H9 (cell line): ENCODE measurements at regions not wholly inside any gene's neighbourhood (a gene's known extent, or its start where the extent isn't known, plus 50 kb on each side); places are given as distances from the start of the nearest gene placed in this dataset.

Source experiments
- DNase-seq: peaks from one replicate; pipeline ENCODE4 v3.0.0-alpha.2; 2017
- H2AFZ ChIP-seq: one replicate; pipeline ENCODE4 v1.6.1; 2013; ENCODE audit warnings: mild to moderate bottlenecking, low read length, control low read depth, moderate library complexity
- H2AK5ac ChIP-seq: 2 replicates; pipeline ENCODE4 v1.6.1; 2013; ENCODE audit warnings: low read length, control low read depth, mixed read lengths; ENCODE audit not compliant: insufficient read length
- H2BK120ac ChIP-seq: one replicate; pipeline ENCODE4 v1.6.1; 2013; ENCODE audit warnings: low read depth, mild to moderate bottlenecking, low read length, control low read depth, inconsistent platforms; ENCODE audit not compliant: poor library complexity, severe bottlenecking
- H2BK12ac ChIP-seq: 2 replicates; pipeline ENCODE4 v1.6.1; 2013; ENCODE audit warnings: low read length, control low read depth, mixed read lengths, low read depth; ENCODE audit not compliant: insufficient read length
- H2BK15ac ChIP-seq: 2 replicates; pipeline ENCODE4 v1.6.1; 2013; ENCODE audit warnings: low read depth, low read length, control low read depth
- H2BK20ac ChIP-seq: one replicate; pipeline ENCODE4 v1.6.1; 2013; ENCODE audit warnings: low read depth, mild to moderate bottlenecking, low read length, control low read depth, inconsistent platforms; ENCODE audit not compliant: poor library complexity, severe bottlenecking
- H2BK5ac ChIP-seq: 2 replicates; pipeline ENCODE4 v1.6.1; 2013; ENCODE audit warnings: low read length, control low read depth, mixed read lengths; ENCODE audit not compliant: insufficient read length
- H3K14ac ChIP-seq: 2 replicates; pipeline ENCODE4 v1.6.1; 2013; ENCODE audit warnings: low read length, control low read depth; ENCODE audit not compliant: insufficient read depth
- H3K18ac ChIP-seq: 2 replicates; pipeline ENCODE4 v1.6.1; 2013; ENCODE audit warnings: low read depth, mild to moderate bottlenecking, mixed read lengths, low read length, control low read depth; ENCODE audit not compliant: insufficient read length
- H3K23ac ChIP-seq: 2 replicates; pipeline ENCODE4 v1.6.1; 2013; ENCODE audit warnings: low read length, control low read depth, mixed read lengths, low read depth; ENCODE audit not compliant: insufficient read length
- H3K23me2 ChIP-seq: 2 replicates; pipeline ENCODE4 v1.6.1; 2013; ENCODE audit warnings: low read depth, mild to moderate bottlenecking, mixed read lengths, low read length, control low read depth; ENCODE audit not compliant: insufficient read length, poor library complexity, severe bottlenecking
- H3K27ac ChIP-seq: 2 replicates; pipeline ENCODE4 v1.5.1; 2013; ENCODE audit warnings: low read length, control low read depth, mixed read lengths, low read depth; ENCODE audit not compliant: insufficient read length
- H3K27me3 ChIP-seq: 2 replicates; pipeline ENCODE4 v1.6.1; 2013; ENCODE audit warnings: low read length, control low read depth, inconsistent platforms; ENCODE audit not compliant: insufficient read depth
- H3K4ac ChIP-seq: 2 replicates; pipeline ENCODE4 v1.6.1; 2013; ENCODE audit warnings: low read depth, mild to moderate bottlenecking, control low read depth, inconsistent platforms, low read length, moderate library complexity
- H3K4me1 ChIP-seq: 2 replicates; pipeline ENCODE4 v1.6.1; 2013; ENCODE audit warnings: low read length, control low read depth, inconsistent platforms; ENCODE audit not compliant: insufficient read depth
- H3K4me2 ChIP-seq: 2 replicates; pipeline ENCODE4 v1.6.1; 2013; ENCODE audit warnings: low read length, control low read depth, mixed read lengths; ENCODE audit not compliant: insufficient read length, insufficient read depth
- H3K56ac ChIP-seq: 2 replicates; pipeline ENCODE4 v1.6.1; 2013; ENCODE audit warnings: low read depth, mild to moderate bottlenecking, mixed read lengths, low read length, control low read depth; ENCODE audit not compliant: insufficient read length
- H3K79me1 ChIP-seq: 2 replicates; pipeline ENCODE4 v1.6.1; 2013; ENCODE audit warnings: low read depth, mild to moderate bottlenecking, moderate library complexity, low read length, control low read depth, inconsistent platforms; ENCODE audit not compliant: insufficient read depth, poor library complexity, severe bottlenecking
- H3K79me2 ChIP-seq: 2 replicates; pipeline ENCODE4 v1.6.1; 2013; ENCODE audit warnings: low read length, control low read depth, inconsistent platforms; ENCODE audit not compliant: insufficient read depth
- H3K9ac ChIP-seq: 2 replicates; pipeline ENCODE4 v1.6.1; 2013; ENCODE audit warnings: low read length, control low read depth, mixed read lengths; ENCODE audit not compliant: insufficient read length; ENCODE audit errors: extremely low read depth
- H3K9me3 ChIP-seq: one replicate; pipeline ENCODE4 v1.6.1; 2013; ENCODE audit warnings: low read depth, low read length, inconsistent platforms; ENCODE audit not compliant: control insufficient read depth
- H3T11ph ChIP-seq: one replicate; pipeline ENCODE4 v1.6.1; 2013; ENCODE audit warnings: mild to moderate bottlenecking, low read length, control low read depth, inconsistent platforms
- H4K20me1 ChIP-seq: one replicate; pipeline ENCODE4 v1.6.1; 2013; ENCODE audit not compliant: control insufficient read depth, insufficient read length, insufficient read depth
- H4K5ac ChIP-seq: 2 replicates; pipeline ENCODE4 v1.6.1; 2013; ENCODE audit warnings: low read depth, mild to moderate bottlenecking, mixed read lengths, low read length, control low read depth; ENCODE audit not compliant: insufficient read length
- H4K8ac ChIP-seq: replicated peaks from 2 replicates; pipeline ENCODE4 v1.6.1; 2013; ENCODE audit warnings: low read length, control low read depth, mixed read lengths, low read depth; ENCODE audit not compliant: insufficient read length
- H4K91ac ChIP-seq: 2 replicates; pipeline ENCODE4 v1.6.1; 2013; ENCODE audit warnings: low read depth, mild to moderate bottlenecking, moderate library complexity, mixed read lengths, low read length, control low read depth; ENCODE audit not compliant: insufficient read length
- H3K27ac Mint-ChIP-seq, 3 experiments: 2 replicates in 2 of 3; 3 replicates in 1 of 3; pipeline ENCODE4 v1.8.0; 2020 to 2021; ENCODE audit warnings: mixed read lengths in 3 of 3, mild to moderate bottlenecking in 1 of 3, moderate library complexity in 1 of 3
- H3K27me3 Mint-ChIP-seq: 2 replicates; pipeline ENCODE4 v1.8.0; 2021; ENCODE audit warnings: low read depth, mild to moderate bottlenecking, moderate library complexity, mixed read lengths
- H3K36me3 Mint-ChIP-seq, 3 experiments: 2 replicates in 2 of 3; 3 replicates in 1 of 3; pipeline ENCODE4 v1.8.0; 2020 to 2021; ENCODE audit warnings: low read depth in 3 of 3, mixed read lengths in 3 of 3; ENCODE audit not compliant: insufficient read depth in 1 of 3
- H3K4me1 Mint-ChIP-seq, 2 experiments: 2 replicates each; pipeline ENCODE4 v1.8.0; 2020; ENCODE audit warnings: mixed read lengths in 2 of 2
- H3K4me3 Mint-ChIP-seq, 2 experiments: 2 replicates in 1 of 2; 3 replicates in 1 of 2; pipeline ENCODE4 v1.8.0; 2020 to 2021; ENCODE audit warnings: mild to moderate bottlenecking in 2 of 2, mixed read lengths in 2 of 2, moderate library complexity in 1 of 2
- H3K9me3 Mint-ChIP-seq, 2 experiments: 2 replicates in 1 of 2; 3 replicates in 1 of 2; pipeline ENCODE4 v1.8.0; 2020; ENCODE audit warnings: mild to moderate bottlenecking in 2 of 2, mixed read lengths in 2 of 2, moderate library complexity in 1 of 2
- WGBS: extraction: QIAGEN DNeasy Blood & Tissue Kit; methylation state at CpG from one replicate; pipeline ENCODE4 v1.1.7; 2013; ENCODE audit warnings: missing lambda C conversion rate, low lambda C conversion rate, mixed read lengths; ENCODE audit not compliant: insufficient read length; ENCODE audit errors: extremely low coverage; 5-methylcytosine and 5-hydroxymethylcytosine counted together
- TF ChIP-seq, protein P1 (sequence below): fragments of 200-600 bp; sonication (generic); conservative IDR thresholded peaks from 3 replicates; pipeline ENCODE4 v1.8.0; 2021; ENCODE audit warnings: antibody characterized with exemption, mild to moderate bottlenecking

DNA sequence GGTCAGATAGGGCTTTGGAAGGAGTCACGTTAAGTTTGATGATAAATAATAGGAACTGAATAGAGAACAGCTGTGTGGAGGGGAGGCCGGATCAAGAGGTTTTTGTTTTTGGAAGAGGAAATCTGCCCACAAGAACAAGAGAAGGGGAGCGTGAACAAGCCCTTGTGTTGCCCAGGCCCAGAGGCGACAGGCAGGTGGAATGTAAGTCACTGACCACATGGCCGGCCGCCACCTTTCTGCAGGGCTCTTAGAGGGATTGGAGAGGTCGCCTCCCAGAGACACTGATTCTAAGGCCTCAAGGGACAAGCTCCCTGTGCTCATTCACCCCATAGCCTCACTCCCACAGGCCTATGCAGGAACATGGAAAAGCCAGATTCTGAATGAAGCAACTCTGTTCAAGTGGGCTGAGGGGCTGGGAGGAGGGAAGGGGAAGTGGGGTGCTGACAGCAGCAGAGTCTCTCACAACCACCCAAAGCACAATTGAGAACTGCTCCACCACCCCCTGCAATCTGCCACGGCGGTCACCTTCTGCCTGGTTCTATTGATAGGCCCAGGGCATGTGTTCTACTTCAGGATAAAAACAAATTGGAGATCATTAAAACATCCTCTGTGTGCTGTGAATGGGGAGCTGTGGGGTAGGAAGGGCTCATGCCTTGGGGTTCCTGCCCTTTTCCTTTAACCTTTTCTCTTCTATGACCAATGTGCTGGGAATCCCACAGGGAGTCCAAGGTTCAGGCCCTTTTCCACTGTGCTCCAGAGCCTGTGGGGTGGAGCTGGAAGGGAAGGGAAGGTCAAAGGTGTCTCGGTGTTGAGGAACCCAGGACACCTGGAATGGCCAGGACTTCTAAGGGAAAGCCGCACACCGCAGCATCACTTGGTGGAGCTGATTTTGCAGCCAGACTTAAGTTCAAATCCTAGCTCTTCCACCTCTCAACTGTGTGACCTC is 63.3 kb upstream of the PARP1 start:
- Mint-ChIP-seq H3K4me3 (no peak overlapping the region), H3K27ac (no peak overlapping the region; a peak in 1 of 7 replicates), H3K9me3 (no peaks in the 10 kb centered on the region; a peak in 1 of 5 replicates), H3K4me1 (peaks cover 15 to 19% of the 10 kb centered on the region in 2 experiments), H3K27me3 (peaks cover 8% of the 10 kb centered on the region), H3K36me3 (no peaks in the 10 kb centered on the region)
- Histone ChIP-seq H3K79me2 (no peaks in the 10 kb centered on the region), H2BK120ac (no peak overlapping the region), H3K9me3 (no peaks in the 10 kb centered on the region), H2BK12ac (no peak overlapping the region), H3K27me3 (no peaks in the 10 kb centered on the region), H3T11ph (no peak overlapping the region), H3K9ac (no peak overlapping the region), H4K5ac (no peak overlapping the region), H4K20me1 (no peaks in the 10 kb centered on the region), H4K91ac (no peak overlapping the region), H2BK15ac (no peak overlapping the region), H3K14ac (no peak overlapping the region), H3K4me2 (no peak overlapping the region), H3K23ac (no peak overlapping the region), H4K8ac (no peak overlapping the region), H3K4ac (no peak overlapping the region), H2BK20ac (no peak overlapping the region), H3K18ac (no peak overlapping the region), H3K23me2 (no peaks in the 10 kb centered on the region), H2BK5ac (no peak overlapping the region), H3K27ac (no peak overlapping the region), H2AK5ac (no peak overlapping the region), H3K56ac (no peak overlapping the region), H2AFZ (no peak overlapping the region), H3K4me1 (peaks cover 2% of the 10 kb centered on the region; the same call in 1 of the 2 replicates), H3K79me1 (no peaks in the 10 kb centered on the region)
- TF ChIP-seq, protein P1, sequence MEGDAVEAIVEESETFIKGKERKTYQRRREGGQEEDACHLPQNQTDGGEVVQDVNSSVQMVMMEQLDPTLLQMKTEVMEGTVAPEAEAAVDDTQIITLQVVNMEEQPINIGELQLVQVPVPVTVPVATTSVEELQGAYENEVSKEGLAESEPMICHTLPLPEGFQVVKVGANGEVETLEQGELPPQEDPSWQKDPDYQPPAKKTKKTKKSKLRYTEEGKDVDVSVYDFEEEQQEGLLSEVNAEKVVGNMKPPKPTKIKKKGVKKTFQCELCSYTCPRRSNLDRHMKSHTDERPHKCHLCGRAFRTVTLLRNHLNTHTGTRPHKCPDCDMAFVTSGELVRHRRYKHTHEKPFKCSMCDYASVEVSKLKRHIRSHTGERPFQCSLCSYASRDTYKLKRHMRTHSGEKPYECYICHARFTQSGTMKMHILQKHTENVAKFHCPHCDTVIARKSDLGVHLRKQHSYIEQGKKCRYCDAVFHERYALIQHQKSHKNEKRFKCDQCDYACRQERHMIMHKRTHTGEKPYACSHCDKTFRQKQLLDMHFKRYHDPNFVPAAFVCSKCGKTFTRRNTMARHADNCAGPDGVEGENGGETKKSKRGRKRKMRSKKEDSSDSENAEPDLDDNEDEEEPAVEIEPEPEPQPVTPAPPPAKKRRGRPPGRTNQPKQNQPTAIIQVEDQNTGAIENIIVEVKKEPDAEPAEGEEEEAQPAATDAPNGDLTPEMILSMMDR = no peak
- no CpG with 5 or more reads among the region's 12 CpGs for WGBS
- no peak for DNase-seq
